WTC11 (cell line): ENCODE measurements at regions not wholly inside any gene's neighbourhood (a gene's known extent, or its start where the extent isn't known, plus 50 kb on each side); places are given as distances from the start of the nearest gene placed in this dataset.

ENCODE experiments used
- ATF2 ChIP-seq: sonication (generic); formaldehyde crosslinking; IDR thresholded peaks from 2 replicates; pipeline ENCODE4 v1.8.1; 2022; ENCODE audit warnings: low read depth, missing genetic modification reagents, borderline replicate concordance
- ATF3 ChIP-seq: sonication (generic); formaldehyde crosslinking; conservative IDR thresholded peaks from 2 replicates; pipeline ENCODE4 v1.8.1; 2022; ENCODE audit warnings: mild to moderate bottlenecking, missing genetic modification reagents
- CBFB ChIP-seq: sonication (generic); formaldehyde crosslinking; IDR thresholded peaks from 2 replicates; pipeline ENCODE4 v1.8.1; 2022; ENCODE audit warnings: mild to moderate bottlenecking, low read depth, missing genetic modification reagents
- CREM ChIP-seq: sonication (generic); formaldehyde crosslinking; IDR thresholded peaks from 2 replicates; pipeline ENCODE4 v1.8.1; 2022; ENCODE audit warnings: mild to moderate bottlenecking, missing genetic modification reagents, moderate library complexity
- ESRRA ChIP-seq: sonication (generic); formaldehyde crosslinking; IDR thresholded peaks from 2 replicates; pipeline ENCODE4 v1.8.1; 2022; ENCODE audit warnings: mild to moderate bottlenecking, missing genetic modification reagents, borderline replicate concordance
- ZNF263 ChIP-seq: sonication (generic); formaldehyde crosslinking; IDR thresholded peaks from 2 replicates; pipeline ENCODE4 v1.8.1; 2022; ENCODE audit warnings: low read depth, mild to moderate bottlenecking, moderate library complexity, missing genetic modification reagents
- TF ChIP-seq, protein P1 (sequence below): fragments of 200-600 bp; IDR thresholded peaks from 2 replicates; pipeline ENCODE4 v1.8.0; 2022; ENCODE audit warnings: antibody characterized with exemption
- TF ChIP-seq, protein P2 (sequence below): sonication (generic); formaldehyde crosslinking; IDR thresholded peaks from 2 replicates; pipeline ENCODE4 v1.8.0; 2022; ENCODE audit warnings: mild to moderate bottlenecking, missing genetic modification reagents

- TF ChIP-seq ATF3 (CRISPR knock-in tag) (no peak), ESRRA (CRISPR knock-in tag) (no peak), CREM (CRISPR knock-in tag) (no peak), ATF2 (no peak), CBFB (CRISPR knock-in tag) (no peak), ZNF263 (no peak)
- TF ChIP-seq, protein P1, sequence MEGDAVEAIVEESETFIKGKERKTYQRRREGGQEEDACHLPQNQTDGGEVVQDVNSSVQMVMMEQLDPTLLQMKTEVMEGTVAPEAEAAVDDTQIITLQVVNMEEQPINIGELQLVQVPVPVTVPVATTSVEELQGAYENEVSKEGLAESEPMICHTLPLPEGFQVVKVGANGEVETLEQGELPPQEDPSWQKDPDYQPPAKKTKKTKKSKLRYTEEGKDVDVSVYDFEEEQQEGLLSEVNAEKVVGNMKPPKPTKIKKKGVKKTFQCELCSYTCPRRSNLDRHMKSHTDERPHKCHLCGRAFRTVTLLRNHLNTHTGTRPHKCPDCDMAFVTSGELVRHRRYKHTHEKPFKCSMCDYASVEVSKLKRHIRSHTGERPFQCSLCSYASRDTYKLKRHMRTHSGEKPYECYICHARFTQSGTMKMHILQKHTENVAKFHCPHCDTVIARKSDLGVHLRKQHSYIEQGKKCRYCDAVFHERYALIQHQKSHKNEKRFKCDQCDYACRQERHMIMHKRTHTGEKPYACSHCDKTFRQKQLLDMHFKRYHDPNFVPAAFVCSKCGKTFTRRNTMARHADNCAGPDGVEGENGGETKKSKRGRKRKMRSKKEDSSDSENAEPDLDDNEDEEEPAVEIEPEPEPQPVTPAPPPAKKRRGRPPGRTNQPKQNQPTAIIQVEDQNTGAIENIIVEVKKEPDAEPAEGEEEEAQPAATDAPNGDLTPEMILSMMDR = no peak
- TF ChIP-seq, protein P2, sequence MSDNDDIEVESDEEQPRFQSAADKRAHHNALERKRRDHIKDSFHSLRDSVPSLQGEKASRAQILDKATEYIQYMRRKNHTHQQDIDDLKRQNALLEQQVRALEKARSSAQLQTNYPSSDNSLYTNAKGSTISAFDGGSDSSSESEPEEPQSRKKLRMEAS = no peak
Measured at GRCh38 chr2:16200554-16201193, 260.3 kb downstream of the MYCN start.
